RPMI8226 (cell line): ENCODE measurements at regions not wholly inside any gene's neighbourhood (a gene's known extent, or its start where the extent isn't known, plus 50 kb on each side); places are given as distances from the start of the nearest gene placed in this dataset.
A peak's percentile ranks its signal among the peaks of the same experiment; 100 is the strongest.
"Not testable (repeated sequence)": the region's sequence is repeated elsewhere in the genome, so short reads cannot be mapped to it uniquely, and the experiment has no call there.

ENCODE experiments used
- DNase-seq: peaks from one replicate; pipeline ENCODE4 v3.0.0-alpha.2; 2015

DNA sequence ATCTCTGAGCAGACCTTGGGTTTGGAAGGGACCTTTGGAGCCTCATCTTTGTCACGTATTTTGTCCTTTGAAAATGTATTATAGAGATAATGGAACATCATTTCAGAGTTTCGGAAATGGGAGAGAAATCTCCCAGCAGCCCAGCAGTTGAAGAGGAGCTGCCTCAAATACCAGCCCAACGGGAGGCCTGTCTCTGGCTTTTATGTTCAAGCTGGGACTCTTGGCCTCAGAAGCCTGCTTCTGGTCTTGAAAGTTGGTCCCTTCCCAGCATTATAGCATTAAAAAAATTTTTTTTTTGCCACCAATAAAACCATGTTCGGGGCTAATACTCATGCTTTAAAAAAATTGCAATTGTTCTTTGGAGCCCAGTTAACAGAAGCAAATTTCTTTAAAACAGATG lies 73.4 kb upstream of the CTBP2 start:
- DNase-seq = no peak

DNA sequence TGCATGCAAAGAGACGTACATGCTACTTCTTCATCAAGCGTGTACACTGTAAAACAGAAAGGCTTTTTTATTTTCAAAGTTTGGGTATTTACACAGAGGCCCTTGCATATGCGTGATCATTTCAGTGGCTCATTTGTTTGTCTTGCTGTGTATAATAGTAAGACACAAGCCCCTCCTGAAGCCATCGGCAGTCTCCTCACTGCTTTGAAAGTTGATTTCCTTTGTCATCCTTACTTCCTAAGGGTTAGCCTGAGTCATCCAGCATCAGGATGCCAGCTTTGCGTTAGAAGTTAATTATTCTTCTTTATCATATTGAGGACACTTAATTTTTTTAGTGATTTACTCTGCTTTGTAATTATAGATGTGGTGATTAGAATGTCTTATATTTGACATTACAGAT lies 72.5 kb upstream of the CTBP2 start:
- no peak for DNase-seq

DNA sequence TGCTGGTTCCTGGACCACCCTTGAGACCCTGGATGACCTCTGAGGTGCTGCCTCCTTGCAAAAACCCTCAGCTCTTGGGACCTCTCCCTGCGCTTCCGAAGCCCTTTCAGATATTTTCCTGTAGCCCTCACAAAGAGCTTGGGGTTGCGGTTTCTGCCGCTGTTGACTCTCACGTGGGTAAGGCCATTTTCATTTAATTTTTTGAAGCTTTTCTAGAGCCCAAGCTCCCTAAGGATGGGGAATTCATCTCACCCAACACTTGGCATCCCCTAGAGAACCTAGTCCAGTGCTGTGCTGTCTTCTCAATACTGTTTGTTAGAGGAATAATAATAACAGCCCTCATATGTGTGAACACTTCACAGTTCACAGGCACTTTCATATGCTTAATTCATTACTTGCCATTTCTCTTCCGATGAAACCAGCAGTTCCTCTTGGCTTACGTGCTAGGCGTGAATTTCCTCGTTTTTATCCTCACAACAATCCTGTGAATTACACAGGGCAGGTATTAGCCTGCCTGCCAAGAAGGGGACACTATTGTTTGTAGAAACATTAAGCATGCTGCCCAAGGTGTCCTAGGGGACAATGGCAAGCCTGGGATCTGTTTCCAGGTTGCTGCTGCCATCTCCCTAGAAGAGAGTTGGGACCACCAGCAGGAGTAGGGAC lies 71.6 kb upstream of the CTBP2 start:
- DNase-seq = no peak

DNA sequence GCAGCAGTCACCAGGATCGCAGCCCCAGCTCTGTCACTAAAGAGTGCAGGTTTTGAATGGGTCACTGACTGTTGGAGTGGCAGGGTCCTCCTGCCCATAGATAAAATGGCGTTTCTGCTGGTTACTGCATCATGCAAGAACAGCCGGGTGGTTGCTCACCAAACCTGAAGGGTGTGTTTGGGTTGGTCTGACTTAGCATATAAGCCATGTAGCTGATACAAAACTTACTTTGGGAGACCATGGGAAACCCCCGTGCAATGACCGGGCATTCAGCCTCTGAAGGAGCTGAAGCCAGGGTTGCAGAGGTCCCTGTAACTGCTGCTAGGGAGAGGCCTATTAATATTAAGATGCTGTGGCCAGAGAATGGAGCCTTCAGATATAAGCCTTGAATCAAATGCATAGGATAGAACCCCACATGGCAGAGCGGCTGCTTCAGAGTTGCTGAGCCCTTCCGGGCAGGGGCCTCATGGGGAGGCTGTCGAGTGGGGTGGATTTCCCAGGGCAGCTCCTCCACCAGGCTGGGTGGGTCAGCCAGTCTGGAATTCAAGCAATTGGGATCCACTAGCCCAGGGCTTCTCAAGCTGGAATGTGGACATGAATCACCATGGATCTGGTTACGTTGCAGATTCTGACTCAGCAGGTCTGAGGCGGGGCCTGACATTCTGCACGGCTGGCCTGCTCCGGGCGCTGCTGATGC lies 70.9 kb upstream of the CTBP2 start:
- no peak for DNase-seq

DNA sequence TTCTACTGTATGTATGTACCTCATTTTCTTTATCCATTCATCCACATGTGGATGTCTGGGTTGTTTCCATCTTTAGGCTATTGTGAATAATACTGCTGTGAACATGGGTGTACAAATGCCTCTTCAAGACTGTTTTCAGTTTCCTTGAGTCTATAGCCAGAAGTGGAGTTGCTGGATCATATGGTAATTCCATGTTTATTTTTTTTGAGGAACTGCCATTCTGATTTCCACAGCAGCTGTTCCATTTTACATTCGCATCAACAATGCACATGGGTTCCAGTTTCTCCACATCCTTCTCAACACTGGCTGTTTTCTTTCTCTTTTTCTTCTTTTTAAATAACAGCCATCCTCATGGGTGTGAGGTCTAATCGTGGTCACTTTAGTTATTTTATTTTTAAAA lies 69.9 kb upstream of the CTBP2 start:
- no peak for DNase-seq

DNA sequence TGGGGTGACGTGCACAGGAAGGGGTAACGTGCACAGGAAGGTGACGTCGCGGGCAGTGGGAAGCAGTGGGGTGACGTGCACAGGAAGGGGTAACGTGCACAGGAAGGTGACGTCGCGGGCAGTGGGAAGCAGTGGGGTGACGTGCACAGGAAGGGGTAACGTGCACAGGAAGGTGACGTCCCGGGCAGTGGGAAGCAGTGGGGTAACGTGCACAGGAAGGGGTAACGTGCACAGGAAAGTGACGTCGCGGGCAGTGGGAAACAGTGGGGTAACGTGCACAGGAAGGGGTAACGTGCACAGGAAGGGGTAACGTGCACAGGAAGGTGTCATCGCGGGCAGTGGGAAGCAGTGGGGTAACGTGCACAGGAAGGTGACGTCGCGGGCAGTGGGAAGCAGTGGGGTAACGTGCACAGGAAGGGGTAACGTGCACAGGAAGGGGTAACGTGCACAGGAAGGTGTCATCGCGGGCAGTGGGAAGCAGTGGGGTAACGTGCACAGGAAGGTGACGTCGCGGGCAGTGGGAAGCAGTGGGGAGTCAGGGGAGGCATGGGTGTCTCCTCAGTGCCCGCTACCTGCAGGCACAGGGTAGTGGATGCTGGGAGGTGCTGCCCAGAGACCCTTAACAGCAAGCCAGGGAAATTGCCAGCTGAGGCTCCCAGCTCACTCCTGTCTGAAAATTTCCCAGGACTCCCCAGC lies 68.0 kb upstream of the CTBP2 start:
- DNase-seq = not testable (repeated sequence)

DNA sequence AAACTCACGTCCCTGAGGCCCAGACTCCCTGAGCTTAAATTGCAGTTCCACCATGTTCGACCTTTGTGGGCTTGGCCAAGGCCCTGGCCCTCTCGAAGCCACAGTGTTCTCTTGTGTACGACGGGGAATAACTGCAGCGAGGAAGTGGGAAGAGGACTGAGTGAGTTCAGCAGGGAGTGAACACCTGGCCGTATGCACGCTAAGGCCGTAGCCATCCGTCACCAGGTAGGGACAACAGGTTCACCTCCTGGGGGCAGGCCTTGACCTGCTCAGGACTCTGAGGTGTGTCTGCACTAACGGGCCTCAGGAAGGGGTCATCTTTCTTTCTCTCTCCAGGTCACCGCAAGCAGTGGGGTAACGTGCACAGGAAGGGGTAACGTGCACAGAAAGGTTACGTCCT lies 67.2 kb upstream of the CTBP2 start:
- no peak for DNase-seq

DNA sequence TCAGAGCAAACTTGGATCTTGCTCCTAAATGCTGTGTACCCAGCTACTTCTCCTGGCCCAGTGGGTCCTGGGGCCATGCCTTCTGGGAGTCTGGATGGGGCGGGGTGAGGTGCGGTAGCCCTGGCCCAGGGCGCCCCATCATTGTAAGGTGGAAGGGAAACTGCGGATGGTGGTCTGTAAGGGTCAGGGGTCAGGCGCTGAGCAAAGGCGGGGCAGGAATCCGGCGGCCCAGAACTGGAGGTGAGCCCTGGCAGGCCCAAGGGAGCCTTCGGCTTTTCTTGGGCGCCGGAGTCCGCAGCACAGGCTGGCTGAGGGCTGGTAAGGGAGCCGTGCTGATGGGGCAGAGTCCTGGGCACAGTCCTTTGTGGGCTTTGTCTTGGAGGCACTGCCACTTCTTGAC lies 66.5 kb upstream of the CTBP2 start:
- no peak for DNase-seq

DNA sequence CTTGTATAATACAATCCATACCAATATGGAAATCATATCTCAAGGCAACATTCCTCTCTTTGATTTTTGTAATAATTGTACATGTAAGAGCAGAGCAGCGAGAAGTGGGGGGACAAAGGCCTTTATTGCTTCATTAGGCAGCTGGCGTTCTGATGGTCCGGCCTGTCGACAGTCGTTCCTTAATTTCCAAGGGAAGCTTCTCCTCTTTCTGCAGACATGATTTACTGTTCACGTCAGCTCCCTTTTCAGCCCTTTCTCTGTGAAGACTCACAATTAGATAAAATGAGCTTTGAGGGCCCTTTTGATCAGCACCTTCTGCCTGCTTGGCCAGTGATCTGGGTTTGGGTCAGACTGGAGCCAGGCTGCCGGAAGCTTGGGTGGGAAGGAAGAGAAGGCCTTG lies 65.6 kb upstream of the CTBP2 start:
- DNase-seq = no peak

DNA sequence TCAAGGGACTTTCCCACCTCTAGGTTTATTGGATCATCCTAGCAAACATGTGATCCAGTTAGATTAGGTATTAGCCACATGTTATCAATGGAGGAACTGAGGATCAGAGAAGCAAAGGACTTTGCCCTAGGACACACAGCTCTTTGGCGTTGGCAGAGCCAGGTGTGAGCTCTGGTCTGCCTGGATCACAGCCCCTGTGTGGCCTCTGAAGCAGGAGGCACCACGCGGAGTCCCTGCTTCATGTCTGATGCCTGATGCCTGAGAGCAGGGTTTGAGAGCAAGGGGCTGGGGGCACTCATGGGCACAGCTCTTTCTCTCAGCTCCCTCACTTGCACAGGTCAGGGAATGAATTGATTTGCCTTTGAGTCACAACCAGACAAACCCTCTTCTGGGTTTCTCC lies 64.7 kb upstream of the CTBP2 start:
- no peak for DNase-seq

DNA sequence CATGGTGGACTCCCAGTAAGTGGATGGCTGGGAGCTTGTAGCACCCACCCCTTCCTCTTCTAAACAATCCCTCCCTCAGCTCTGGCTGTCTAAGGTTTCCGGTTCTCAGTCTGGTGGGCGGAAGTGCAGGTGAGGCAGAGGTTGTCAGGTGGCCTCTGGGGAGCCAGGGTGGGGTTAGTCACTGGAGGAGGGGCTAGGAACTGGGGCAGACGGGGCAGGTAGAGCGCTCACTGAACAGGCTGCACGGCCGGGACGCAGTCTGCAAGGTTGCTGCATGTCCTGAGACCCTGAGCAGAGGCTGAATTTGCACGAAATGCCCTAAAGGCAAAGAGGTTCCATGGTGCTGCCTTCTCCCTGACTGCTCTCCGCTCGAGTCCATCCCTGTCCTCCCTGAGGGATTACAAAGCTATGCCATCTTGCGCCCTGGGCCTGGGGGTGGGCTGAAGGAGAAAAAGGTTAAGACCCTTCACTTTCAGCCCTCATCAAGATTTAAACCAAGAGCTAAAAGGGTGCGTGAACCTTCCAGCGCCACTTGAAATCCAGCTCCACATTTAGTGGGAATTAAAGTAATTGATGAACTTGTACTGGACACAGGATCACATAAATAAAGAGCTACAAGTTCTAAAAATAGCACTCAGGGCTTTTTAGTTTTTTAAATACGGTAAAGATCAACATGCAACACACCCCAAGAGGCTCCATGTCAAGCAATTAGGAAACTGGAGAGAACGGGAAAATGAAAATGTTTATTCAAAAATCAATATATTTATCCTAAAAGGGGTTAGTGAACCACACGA lies 62.3 kb upstream of the CTBP2 start:
- DNase-seq = peak; percentile 10

DNA sequence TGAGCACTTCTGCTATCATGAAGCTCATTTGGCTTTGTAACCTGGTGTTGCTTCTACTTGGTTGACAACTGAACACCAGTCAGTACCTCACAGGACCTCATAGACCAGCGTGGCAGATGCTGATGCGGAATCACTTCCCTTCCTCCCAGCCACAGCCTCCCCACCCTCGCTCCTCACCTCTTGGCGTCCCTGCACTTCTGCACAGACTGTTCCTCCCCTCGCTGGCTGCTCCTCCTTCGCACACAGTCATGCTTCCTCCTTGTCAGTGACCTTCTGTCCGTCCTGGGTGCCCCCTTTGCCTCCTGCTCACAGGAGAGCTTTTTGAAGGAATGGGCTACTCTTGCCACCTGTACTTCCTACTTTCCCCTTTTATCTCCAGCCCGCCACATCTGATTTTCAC lies 61.4 kb upstream of the CTBP2 start:
- peak; percentile 20 for DNase-seq

DNA sequence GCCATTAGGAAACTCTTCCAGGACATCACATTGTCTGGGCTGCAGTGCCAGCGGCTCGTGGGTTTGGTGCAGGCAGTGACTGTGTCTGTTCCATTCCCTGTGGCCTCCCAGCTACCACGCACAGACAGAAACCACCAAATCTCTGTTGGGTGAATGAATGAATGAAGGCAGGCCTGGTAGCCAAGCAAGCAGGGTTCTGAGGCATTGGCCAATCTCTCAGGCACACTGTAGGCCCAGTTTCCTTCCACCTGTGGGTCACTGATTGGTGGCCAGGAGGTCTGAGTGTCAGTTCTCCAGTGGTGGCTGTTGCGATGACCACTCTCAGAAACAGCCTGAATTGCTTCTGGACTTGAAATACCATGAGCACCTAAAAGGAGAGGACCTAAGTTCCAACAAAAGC lies 59.4 kb upstream of the CTBP2 start:
- DNase-seq = no peak

DNA sequence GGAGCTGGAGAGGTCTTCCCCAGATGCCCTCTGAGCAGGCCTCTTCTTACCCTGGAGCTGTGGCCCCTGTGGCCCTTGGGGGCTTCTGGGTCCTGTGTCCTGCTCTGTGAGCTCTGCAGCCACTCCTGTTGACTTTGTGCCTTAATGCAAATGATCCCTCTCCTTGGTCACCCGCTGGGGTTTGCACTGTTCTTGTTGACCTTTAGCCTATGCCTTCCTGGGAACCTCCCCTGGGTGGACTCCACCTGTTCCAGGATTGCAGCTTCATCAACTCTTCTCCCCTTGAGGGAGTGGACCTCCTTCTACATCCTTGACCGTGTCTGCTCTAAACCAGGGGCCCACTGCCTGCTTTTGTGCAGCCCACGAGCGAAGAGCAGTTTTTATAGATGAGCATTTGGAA lies 58.6 kb upstream of the CTBP2 start:
- DNase-seq = no peak

DNA sequence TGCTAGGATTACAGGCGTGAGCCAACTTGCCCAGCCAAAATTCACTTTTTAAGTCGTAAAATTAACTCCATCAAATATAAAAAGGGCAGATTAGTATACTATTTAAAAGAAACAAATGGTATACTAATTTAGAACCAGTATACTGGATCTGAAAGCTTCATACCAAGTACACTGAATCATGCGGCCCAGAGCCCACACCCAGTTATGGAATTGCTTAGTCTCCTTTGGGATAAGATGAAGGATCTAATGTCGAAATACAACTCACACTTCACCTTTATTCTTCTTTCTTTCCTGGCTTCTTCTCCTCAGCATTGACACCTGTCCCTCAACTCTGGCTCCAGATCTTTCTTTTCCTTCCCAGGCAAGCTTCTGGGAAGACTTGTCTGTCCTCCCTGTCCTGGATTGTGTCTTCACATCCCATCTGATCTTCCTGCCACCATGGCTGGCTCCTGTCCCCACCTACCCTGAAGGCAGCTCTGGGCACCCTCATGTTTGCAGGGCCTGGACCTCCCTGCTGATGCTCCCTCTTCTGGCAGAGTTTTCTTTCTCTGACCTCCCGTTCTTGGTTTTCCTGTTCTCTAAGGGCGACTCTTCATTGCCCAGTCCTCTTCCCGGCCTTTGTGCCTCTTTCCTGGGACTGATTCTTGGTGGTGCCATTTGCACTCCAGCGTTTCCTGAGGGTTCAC lies 57.8 kb upstream of the CTBP2 start:
- DNase-seq = no peak

DNA sequence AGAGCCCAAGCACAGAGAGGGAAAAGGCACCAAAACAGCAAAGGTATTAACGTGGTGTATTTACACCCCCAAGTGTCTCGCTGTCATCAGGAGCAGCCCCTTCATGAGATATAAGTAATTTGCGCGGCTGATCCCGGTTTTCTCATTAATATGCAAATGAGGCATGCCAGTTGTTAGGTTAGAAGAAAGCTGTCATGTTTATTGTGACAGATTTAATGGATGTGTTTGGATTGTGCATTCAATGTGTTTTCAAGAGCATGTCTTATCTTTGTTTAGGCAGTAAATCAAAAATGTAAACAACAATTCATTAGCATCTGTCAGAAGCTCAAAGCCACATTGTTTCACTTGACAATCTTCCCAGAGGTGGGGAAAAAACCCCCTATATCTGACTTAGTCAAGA lies 56.5 kb upstream of the CTBP2 start:
- no peak for DNase-seq

DNA sequence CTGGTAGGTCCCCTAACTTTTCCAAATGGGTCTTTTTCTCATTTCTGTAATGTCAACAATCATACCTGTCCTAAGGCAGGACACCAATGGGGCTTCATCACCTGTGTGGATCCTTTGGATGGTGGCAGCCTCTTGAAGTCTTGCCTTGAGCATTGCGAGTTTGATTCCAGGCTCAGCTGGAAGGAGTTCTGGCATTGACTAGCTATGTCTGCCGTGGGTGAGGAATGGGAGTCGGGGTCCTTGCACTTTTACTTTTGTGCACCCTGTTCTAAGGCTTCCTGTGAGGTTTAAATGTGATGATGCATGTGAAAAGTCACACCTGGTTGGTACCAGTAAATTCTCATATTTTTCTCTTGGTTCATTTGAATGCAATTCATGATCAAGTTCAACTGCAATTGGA lies 55.9 kb upstream of the CTBP2 start:
- DNase-seq = no peak

DNA sequence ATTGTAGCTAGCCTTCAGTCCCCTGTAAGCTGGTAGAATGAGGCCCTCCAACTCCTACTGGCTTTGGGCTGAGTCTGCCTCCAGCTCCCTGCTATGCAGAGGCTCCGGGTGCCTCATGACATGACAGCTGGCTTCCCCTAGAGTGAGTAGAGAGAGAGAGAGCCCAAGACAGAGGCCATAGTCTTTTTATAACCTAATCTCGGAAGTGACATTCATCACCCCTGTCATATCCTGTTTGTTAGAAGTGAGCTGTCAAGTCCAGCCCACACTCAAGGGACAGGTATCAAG lies 53.9 kb upstream of the CTBP2 start:
- no peak for DNase-seq

DNA sequence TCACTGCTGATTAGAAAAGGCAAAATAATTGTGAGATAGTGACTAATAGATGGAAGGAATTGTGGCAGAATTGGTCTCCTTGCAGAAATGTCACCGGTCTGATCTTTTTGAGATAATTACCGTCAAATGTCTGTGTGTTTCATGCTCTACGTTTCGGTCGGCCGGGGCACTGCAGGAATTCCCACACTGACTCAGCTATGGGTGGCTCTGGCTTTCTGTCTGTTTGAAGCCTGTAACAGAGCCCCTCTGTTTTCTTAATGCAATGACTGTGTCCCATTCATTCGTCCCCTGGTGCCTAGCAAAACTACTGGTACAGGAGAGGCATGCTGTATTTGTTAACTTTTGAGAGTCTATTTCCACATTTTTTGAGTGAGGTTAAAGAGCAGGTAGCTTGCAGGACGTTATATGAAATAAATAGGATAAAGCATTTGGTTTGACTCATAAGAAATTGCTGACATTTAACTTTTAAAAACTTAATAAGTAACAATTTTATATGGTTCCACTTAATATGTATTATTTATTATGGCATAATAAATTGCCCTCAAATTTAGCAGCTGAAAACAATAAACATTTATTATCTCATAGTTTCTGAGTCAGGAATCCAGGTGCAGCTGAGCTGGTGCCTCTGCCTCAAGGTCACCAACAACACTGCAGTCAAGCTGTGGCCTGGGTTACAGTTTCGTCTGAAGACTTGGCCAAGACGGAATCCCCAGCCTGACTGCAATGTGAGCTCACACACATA lies 53.3 kb upstream of the CTBP2 start:
- peak; percentile 17 for DNase-seq

DNA sequence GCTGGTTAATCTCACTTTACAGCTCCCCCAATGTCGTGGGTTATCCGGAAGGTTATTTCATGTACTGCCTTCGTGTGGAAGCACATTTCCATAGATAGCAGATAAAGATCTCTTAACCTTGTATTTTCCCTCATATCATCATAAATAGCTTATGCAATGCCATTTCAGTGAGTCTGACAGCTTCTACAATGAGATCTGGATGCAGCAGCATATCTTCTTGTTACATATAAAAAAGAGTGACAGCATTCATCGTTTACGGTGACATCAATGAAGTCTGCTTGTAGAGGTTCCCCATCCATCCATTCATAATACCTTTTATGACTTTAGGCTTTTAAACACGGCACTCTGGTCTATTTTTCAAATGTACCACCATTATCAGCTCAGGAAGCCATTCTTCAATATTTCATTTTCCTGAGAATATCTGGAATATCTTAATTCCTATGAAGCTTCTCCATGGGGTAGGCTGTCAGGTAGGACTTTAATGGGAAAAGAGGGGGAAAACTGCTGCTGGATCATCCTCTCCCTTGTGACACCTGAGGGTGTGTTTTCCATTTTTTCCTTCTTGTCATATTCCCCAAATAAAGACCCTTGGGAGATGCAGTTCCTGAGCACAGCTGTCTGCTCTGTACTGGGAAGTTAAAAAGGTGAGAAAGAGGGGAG lies 51.9 kb upstream of the CTBP2 start:
- no peak for DNase-seq
